Mesendoderm (in vitro differentiated cells): ENCODE measurements at regions not wholly inside any gene's neighbourhood (a gene's known extent, or its start where the extent isn't known, plus 50 kb on each side); places are given as distances from the start of the nearest gene placed in this dataset.

Experiments used
- DNase-seq: peaks from one replicate; pipeline ENCODE4 v3.0.0; 2013
- H2AK5ac ChIP-seq: 2 replicates; pipeline ENCODE4 v1.6.1; 2013; ENCODE audit warnings: low read length, inconsistent platforms
- H2BK120ac ChIP-seq: 2 replicates; pipeline ENCODE4 v1.6.1; 2013; ENCODE audit warnings: low read depth, mild to moderate bottlenecking, low read length, moderate library complexity, mixed read lengths
- H2BK15ac ChIP-seq: replicated peaks from 2 replicates; pipeline ENCODE4 v1.6.1; 2013; ENCODE audit warnings: low read depth, mild to moderate bottlenecking, moderate library complexity
- H2BK5ac ChIP-seq: 2 replicates; pipeline ENCODE4 v1.6.1; 2013; ENCODE audit warnings: low read length, inconsistent platforms
- H3K18ac ChIP-seq: 2 replicates; pipeline ENCODE4 v1.6.1; 2013; ENCODE audit warnings: mild to moderate bottlenecking, low read length, mixed read lengths
- H3K23ac ChIP-seq: one replicate; pipeline ENCODE4 v1.6.1; 2013; ENCODE audit warnings: low read length
- H3K27ac ChIP-seq: 2 replicates; pipeline ENCODE4 v1.5.1; 2013; ENCODE audit warnings: low read depth, mild to moderate bottlenecking, inconsistent platforms, low read length, moderate library complexity
- H3K27me3 ChIP-seq: 2 replicates; pipeline ENCODE4 v1.6.1; 2013; ENCODE audit warnings: low read length, control low read depth, mild to moderate bottlenecking, inconsistent platforms; ENCODE audit not compliant: insufficient read depth, poor library complexity
- H3K36me3 ChIP-seq: 2 replicates; pipeline ENCODE4 v1.6.1; 2013; ENCODE audit warnings: low read length, inconsistent platforms; ENCODE audit not compliant: control insufficient read depth, insufficient read depth
- H3K4ac ChIP-seq: one replicate; pipeline ENCODE4 v1.6.1; 2013; ENCODE audit warnings: low read depth, mild to moderate bottlenecking, low read length, moderate library complexity
- H3K4me1 ChIP-seq: 2 replicates; pipeline ENCODE4 v1.6.1; 2013; ENCODE audit warnings: low read depth, low read length, inconsistent platforms; ENCODE audit not compliant: control insufficient read depth
- H3K4me2 ChIP-seq: 2 replicates; pipeline ENCODE4 v1.6.1; 2013; ENCODE audit warnings: low read length
- H3K4me3 ChIP-seq: 2 replicates; pipeline ENCODE4 v1.5.1; 2013; ENCODE audit warnings: mild to moderate bottlenecking, low read length
- H3K56ac ChIP-seq: one replicate; pipeline ENCODE4 v1.6.1; 2013; ENCODE audit warnings: low read length
- H3K79me1 ChIP-seq: 2 replicates; pipeline ENCODE4 v1.6.1; 2013; ENCODE audit warnings: low read length, inconsistent platforms
- H3K79me2 ChIP-seq: 2 replicates; pipeline ENCODE4 v1.6.1; 2013; ENCODE audit warnings: mild to moderate bottlenecking, low read length; ENCODE audit not compliant: control insufficient read depth, insufficient read depth
- H3K9ac ChIP-seq: 2 replicates; pipeline ENCODE4 v1.6.1; 2013; ENCODE audit warnings: low read length, inconsistent platforms
- H4K5ac ChIP-seq: one replicate; pipeline ENCODE4 v1.6.1; 2013; ENCODE audit warnings: low read length
- H4K8ac ChIP-seq: one replicate; pipeline ENCODE4 v1.6.1; 2013; ENCODE audit warnings: low read depth, mild to moderate bottlenecking, control low read depth, low read length, moderate library complexity
- WGBS: extraction: QIAGEN DNeasy Blood & Tissue Kit; methylation state at CpG from one replicate; pipeline ENCODE4 v1.1.7; 2013; ENCODE audit warnings: low lambda C conversion rate, missing lambda C conversion rate; ENCODE audit not compliant: insufficient coverage; ENCODE audit errors: extremely low coverage; 5-methylcytosine and 5-hydroxymethylcytosine counted together

DNA sequence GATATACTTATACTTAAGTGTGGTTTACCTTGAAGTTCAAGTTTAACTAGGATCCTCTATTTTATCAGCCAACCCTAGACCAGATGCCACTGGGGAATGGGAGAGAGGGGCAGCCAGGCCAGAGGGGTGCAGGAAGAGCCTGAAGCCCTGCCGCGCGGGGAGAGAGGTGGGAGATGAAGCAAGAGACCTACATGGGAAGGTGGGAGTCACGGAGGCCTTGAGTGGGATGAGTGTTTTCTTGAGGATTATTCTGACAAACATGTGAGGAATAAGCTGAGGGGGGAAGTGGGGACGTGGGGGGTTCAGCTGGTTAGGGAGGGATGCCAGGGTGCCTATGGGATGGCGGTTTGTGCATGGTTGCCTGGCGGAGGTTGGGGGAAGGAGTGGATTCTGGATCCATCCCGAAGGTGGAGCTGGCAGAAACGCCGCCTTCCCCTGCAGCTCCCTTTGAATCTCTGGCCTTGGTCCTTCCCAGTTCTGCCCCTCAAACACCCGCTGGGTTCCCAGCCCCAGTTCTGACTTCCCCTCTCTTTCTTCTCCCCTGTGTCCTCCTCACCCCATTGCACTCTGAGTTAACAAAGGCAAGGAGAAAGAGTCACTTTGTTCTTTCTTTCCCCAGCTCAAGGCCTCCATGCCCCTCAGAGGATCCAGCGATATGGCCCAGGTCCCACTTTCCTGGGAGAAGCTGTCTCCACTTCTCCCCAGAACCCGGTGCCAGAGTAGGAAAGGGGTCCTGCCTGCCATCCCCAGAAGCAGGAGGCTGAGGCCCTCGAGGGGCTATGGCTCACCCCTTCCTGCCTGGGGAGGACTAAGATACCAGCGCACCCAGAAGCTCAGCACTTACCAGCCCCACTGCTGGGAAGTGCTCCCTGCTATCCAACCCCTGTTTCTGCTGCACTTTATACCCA lies 274.2 kb downstream of the UACA start:
- Histone ChIP-seq H3K36me3 (no peaks in the 10 kb centered on the region), H3K4ac (no peak overlapping the region), H3K4me1 (no peaks in the 10 kb centered on the region), H3K23ac (no peak overlapping the region), H3K56ac (no peak overlapping the region), H3K18ac (no peak overlapping the region), H3K4me3 (no peak overlapping the region), H2BK15ac (no peak overlapping the region), H4K5ac (no peak overlapping the region), H2BK5ac (no peak overlapping the region), H3K79me2 (no peaks in the 10 kb centered on the region), H4K8ac (no peak overlapping the region), H2AK5ac (no peak overlapping the region), H3K27ac (no peak overlapping the region), H2BK120ac (no peak overlapping the region), H3K27me3 (no peaks in the 10 kb centered on the region), H3K4me2 (no peak overlapping the region), H3K9ac (no peak overlapping the region), H3K79me1 (no peaks in the 10 kb centered on the region)
- no peak for DNase-seq
- no CpG with 5 or more reads among the region's 15 CpGs for WGBS

DNA sequence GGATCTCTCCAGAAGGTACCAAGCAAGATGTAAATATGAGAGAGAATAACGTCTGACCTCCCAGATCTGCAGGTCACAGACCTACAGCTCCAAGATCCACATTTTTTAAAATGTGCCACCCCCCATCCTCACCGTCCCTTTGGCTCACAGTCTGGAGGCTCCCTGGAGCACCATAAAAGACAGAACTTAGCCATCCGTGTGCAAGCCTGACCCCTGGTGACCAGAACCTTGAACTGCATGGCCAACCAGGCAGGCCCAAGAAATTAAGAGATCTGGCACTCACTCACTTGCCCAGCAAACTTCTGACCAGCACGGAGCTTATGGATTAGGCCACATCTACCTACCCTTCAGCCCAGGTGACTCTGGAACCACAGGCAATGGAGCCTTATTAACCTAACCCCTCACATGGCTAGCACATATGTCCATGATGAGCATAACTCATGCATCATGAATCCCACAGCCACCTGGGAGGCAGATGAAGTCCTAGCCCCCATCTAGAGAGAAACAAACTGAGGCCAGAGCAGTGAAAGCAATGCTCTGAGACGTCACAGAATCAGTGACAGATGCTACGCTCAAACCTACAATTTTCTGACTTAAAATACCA lies 275.3 kb downstream of the UACA start:
- Histone ChIP-seq H4K8ac (no peak overlapping the region), H3K4me2 (no peak overlapping the region), H3K23ac (no peak overlapping the region), H3K4me1 (no peaks in the 10 kb centered on the region), H4K5ac (no peak overlapping the region), H3K79me1 (no peaks in the 10 kb centered on the region), H3K4me3 (no peak overlapping the region), H2BK5ac (no peak overlapping the region), H2AK5ac (no peak overlapping the region), H3K4ac (no peak overlapping the region), H3K27ac (no peak overlapping the region), H2BK120ac (no peak overlapping the region), H3K18ac (no peak overlapping the region), H2BK15ac (no peak overlapping the region), H3K9ac (no peak overlapping the region), H3K27me3 (no peaks in the 10 kb centered on the region), H3K79me2 (no peaks in the 10 kb centered on the region), H3K36me3 (no peaks in the 10 kb centered on the region), H3K56ac (no peak overlapping the region)
- no CpG with 5 or more reads among the region's 6 CpGs for WGBS
- DNase-seq, result peak; percentile 71

DNA sequence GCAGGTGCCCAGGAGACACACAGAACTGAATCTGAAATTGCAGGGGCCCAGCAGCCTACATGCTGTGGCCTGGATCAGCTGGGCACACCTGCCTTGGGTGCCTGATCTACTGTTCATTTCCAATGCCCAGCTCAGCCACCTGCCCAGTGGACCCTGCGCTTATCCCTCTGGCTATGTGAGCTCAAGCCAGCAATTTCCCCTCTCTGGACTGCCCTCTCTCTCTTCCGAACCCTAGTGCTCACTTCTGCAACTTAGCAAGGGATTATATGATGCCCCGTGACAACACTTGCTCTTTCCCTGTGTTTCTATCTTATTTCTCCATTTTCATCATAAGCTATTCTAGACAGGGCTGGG lies 276.0 kb downstream of the UACA start:
- no peak overlapping the region for H3K18ac ChIP-seq
- no peak for DNase-seq
- WGBS, result no CpG with 5 or more reads among the region's 3 CpGs

DNA sequence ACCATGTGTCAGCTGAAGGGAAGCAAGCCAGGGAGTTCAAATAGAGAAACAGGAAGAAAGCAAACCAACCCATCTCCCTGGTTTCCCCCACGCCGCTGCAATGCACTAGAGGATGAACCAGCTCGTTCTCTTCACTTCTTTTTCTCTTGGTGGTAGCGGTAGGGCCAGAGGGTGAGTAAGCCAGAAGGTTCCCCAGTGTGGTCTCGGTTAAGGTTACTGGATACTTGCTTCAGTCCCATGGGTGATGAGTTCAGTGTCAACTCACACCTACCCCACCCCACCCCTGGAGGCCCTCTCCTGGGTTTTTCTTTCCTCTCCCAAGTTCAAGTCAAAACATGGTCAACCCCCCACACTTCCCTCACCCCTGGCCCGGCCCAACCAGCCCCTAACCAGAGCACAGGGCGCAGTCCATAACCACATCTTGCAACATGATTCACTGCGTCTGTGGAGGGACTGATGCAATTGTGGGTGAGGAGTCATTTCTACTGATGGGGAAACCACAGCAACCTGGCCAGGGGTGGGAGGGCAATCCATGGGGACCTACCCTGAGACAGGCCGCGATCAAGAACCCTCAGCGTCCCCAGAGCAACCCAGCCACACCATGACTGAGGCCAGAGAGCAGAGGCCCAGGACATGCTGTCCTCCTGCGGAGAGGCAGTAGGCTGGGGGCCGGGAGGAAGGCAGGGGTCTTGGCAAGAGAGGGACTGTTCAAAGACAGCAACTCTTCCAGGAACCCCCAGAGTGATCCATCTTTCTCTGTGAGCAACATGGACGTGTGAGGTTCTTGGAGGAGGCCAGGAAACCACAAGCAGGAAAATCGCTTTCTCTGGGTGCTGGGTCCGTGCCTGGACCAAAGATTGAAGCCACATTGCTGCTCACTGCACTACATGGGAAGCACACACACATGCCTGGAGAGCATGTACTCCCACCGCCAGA lies 276.6 kb downstream of the UACA start:
- Histone ChIP-seq H4K5ac (no peak overlapping the region), H3K4ac (no peak overlapping the region), H2BK120ac (no peak overlapping the region), H3K9ac (no peak overlapping the region), H2BK5ac (no peak overlapping the region), H3K56ac (no peak overlapping the region), H3K4me3 (no peak overlapping the region), H3K36me3 (no peaks in the 10 kb centered on the region), H3K4me2 (no peak overlapping the region), H3K4me1 (no peaks in the 10 kb centered on the region), H3K79me2 (no peaks in the 10 kb centered on the region), H3K79me1 (no peaks in the 10 kb centered on the region), H2AK5ac (no peak overlapping the region), H3K18ac (no peak overlapping the region), H3K27ac (no peak overlapping the region), H3K27me3 (no peaks in the 10 kb centered on the region), H3K23ac (no peak overlapping the region), H2BK15ac (no peak overlapping the region), H4K8ac (no peak overlapping the region)
- WGBS, result no CpG with 5 or more reads among the region's 17 CpGs
- no peak for DNase-seq

More for the DNA sequence above, 276.0 kb downstream of the UACA start:
- Histone ChIP-seq H2BK5ac (no peak overlapping the region), H3K9ac (no peak overlapping the region), H3K4me1 (no peaks in the 10 kb centered on the region), H3K27ac (no peak overlapping the region), H2BK15ac (no peak overlapping the region), H3K79me1 (no peaks in the 10 kb centered on the region), H3K23ac (no peak overlapping the region), H2AK5ac (no peak overlapping the region), H3K36me3 (no peaks in the 10 kb centered on the region), H3K27me3 (no peaks in the 10 kb centered on the region), H3K4me3 (no peak overlapping the region), H3K56ac (no peak overlapping the region), H3K4me2 (no peak overlapping the region), H4K8ac (no peak overlapping the region), H2BK120ac (no peak overlapping the region), H4K5ac (no peak overlapping the region), H3K4ac (no peak overlapping the region), H3K79me2 (no peaks in the 10 kb centered on the region)

DNA sequence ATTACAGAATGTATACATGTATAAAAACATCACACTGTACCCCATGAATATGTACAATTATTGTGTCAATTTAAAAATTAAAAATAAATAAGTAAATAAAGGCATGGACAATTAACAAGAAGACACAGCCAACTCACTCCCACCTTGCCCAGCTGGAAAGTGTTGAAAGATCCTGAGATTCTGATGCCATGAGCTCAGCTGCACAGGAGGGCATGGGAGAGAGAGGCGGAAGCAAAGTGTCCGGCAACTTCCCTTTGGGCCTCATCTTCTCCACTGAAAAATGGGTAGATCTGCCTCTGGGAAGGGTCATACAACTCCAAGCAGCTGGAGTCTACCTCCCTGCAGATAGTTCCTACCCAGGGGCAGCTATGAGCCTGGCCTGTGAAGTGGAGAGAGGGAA lies 277.3 kb downstream of the UACA start:
- H2BK15ac ChIP-seq, result no peak overlapping the region
- H3K27me3 ChIP-seq, result no peaks in the 10 kb centered on the region
- H3K23ac ChIP-seq, result no peak overlapping the region
- no CpG with 5 or more reads among the region's 2 CpGs for WGBS
- H3K4me3 ChIP-seq, result no peak overlapping the region
- no peaks in the 10 kb centered on the region for H3K36me3 ChIP-seq
- no peak overlapping the region for H2BK120ac ChIP-seq
- no peak overlapping the region for H3K27ac ChIP-seq
- no peak overlapping the region for H4K5ac ChIP-seq
- H3K4me1 ChIP-seq, result no peaks in the 10 kb centered on the region
- H2AK5ac ChIP-seq, result no peak overlapping the region
- no peak overlapping the region for H3K4ac ChIP-seq
- no peak overlapping the region for H2BK5ac ChIP-seq
- DNase-seq, result no peak
- no peaks in the 10 kb centered on the region for H3K79me2 ChIP-seq
- H3K18ac ChIP-seq, result no peak overlapping the region
- H3K79me1 ChIP-seq, result no peaks in the 10 kb centered on the region
- H3K56ac ChIP-seq, result no peak overlapping the region
- no peak overlapping the region for H4K8ac ChIP-seq
- H3K9ac ChIP-seq, result no peak overlapping the region
- H3K4me2 ChIP-seq, result no peak overlapping the region
